Nephron progenitor cell (in vitro differentiated cells): ENCODE measurements at regions not wholly inside any gene's neighbourhood (a gene's known extent, or its start where the extent isn't known, plus 50 kb on each side); places are given as distances from the start of the nearest gene placed in this dataset.

ENCODE experiments used
- DNase-seq: peaks from one replicate; pipeline ENCODE4 v3.0.0; 2021
- H3K27ac Mint-ChIP-seq: 2 replicates; pipeline ENCODE4 v1.8.0; 2021; ENCODE audit warnings: mild to moderate bottlenecking, moderate library complexity, mixed read lengths
- H3K27me3 Mint-ChIP-seq: 2 replicates; pipeline ENCODE4 v1.8.0; 2021; ENCODE audit warnings: mild to moderate bottlenecking, low read depth, mixed read lengths; ENCODE audit not compliant: poor library complexity
- H3K36me3 Mint-ChIP-seq: 2 replicates; pipeline ENCODE4 v1.8.0; 2021; ENCODE audit warnings: low read depth, mixed read lengths
- H3K4me1 Mint-ChIP-seq: 2 replicates; pipeline ENCODE4 v1.8.0; 2021; ENCODE audit warnings: mixed read lengths
- H3K4me3 Mint-ChIP-seq: 2 replicates; pipeline ENCODE4 v1.8.0; 2021; ENCODE audit warnings: mild to moderate bottlenecking, moderate library complexity, mixed read lengths
- H3K9me3 Mint-ChIP-seq: 2 replicates; pipeline ENCODE4 v1.8.0; 2021; ENCODE audit warnings: mild to moderate bottlenecking, moderate library complexity, mixed read lengths
- TF ChIP-seq, protein P1 (sequence below): fragments of 200-600 bp; sonication (generic); IDR thresholded peaks from 2 replicates; pipeline ENCODE4 v1.5.0; 2021; ENCODE audit warnings: antibody characterized with exemption

DNA sequence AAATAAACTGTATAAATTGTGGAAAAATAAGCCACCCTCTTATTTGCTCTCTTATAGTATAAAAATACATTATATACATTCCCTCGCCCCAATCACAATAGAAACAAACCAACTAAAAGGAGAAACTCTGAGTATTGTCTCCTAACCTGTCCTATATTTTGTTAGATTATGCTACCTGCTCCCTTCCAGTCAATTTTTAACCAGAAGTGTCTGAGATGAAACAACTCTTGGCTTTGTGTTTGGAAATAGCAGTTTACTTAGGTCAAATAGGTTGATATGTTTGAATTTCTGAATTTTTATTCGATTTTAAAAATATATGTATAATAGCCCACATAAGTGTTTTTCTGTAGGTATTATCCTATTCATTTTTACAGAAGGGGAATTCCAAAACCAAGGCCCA is 475.0 kb upstream of the ZNF462 start:
- no peak overlapping the region for H3K27ac Mint-ChIP-seq
- H3K4me1 Mint-ChIP-seq, result peaks cover 21% of the 10 kb centered on the region
- H3K36me3 Mint-ChIP-seq, result no peaks in the 10 kb centered on the region
- no peak for DNase-seq
- TF ChIP-seq, protein P1, sequence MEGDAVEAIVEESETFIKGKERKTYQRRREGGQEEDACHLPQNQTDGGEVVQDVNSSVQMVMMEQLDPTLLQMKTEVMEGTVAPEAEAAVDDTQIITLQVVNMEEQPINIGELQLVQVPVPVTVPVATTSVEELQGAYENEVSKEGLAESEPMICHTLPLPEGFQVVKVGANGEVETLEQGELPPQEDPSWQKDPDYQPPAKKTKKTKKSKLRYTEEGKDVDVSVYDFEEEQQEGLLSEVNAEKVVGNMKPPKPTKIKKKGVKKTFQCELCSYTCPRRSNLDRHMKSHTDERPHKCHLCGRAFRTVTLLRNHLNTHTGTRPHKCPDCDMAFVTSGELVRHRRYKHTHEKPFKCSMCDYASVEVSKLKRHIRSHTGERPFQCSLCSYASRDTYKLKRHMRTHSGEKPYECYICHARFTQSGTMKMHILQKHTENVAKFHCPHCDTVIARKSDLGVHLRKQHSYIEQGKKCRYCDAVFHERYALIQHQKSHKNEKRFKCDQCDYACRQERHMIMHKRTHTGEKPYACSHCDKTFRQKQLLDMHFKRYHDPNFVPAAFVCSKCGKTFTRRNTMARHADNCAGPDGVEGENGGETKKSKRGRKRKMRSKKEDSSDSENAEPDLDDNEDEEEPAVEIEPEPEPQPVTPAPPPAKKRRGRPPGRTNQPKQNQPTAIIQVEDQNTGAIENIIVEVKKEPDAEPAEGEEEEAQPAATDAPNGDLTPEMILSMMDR, result no peak
- H3K4me3 Mint-ChIP-seq, result no peak overlapping the region
- H3K27me3 Mint-ChIP-seq, result peaks cover 3% of the 10 kb centered on the region
- H3K9me3 Mint-ChIP-seq, result no peaks in the 10 kb centered on the region

DNA sequence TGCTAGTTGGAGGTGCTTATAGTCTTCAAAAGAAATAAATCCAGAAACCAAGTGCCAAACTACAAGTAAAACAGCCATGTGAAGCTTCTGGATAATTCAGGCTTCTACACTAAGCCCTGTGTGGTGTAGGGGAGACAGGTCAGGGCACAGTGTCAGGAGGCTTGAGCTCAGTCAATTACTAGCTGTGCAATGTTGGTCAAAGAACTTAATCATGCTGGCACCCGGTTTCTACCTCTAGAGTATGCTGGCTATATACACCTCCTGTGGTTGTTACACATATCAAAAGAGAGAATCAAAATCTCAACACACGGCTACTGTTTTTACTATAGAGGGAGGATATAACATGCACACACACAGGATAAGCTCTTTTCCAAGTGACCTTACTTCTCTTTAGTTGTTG is 469.7 kb upstream of the ZNF462 start:
- Mint-ChIP-seq H3K4me3 (no peak overlapping the region), H3K36me3 (no peaks in the 10 kb centered on the region), H3K4me1 (peaks cover 21% of the 10 kb centered on the region), H3K9me3 (no peaks in the 10 kb centered on the region), H3K27me3 (no peaks in the 10 kb centered on the region), H3K27ac (no peak overlapping the region)
- TF ChIP-seq, protein P1, result no peak
- no peak for DNase-seq

DNA sequence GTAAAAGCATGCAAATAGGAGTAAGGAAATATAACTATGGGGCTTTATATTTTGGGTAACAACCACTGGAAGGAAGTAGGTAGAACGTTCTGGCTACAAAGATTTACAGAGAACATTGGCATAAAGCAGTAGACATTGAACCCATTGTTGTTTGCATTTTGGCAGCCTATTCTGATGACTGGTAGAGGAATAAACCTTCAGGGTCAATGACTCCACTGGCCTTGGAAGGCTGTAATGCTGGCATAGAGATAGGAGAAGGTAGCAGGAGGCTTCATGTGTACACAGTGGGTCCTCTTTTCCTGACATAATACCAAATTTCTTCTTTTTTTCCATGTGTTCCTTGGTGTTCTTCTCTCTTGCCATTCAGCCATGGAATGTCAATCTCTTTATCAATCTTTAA is 462.8 kb upstream of the ZNF462 start:
- DNase-seq, result no peak
- Mint-ChIP-seq H3K4me1 (no peaks in the 10 kb centered on the region), H3K27me3 (peaks cover 4% of the 10 kb centered on the region), H3K36me3 (no peaks in the 10 kb centered on the region), H3K4me3 (no peak overlapping the region), H3K9me3 (no peaks in the 10 kb centered on the region), H3K27ac (no peak overlapping the region)
- TF ChIP-seq, protein P1, result no peak

DNA sequence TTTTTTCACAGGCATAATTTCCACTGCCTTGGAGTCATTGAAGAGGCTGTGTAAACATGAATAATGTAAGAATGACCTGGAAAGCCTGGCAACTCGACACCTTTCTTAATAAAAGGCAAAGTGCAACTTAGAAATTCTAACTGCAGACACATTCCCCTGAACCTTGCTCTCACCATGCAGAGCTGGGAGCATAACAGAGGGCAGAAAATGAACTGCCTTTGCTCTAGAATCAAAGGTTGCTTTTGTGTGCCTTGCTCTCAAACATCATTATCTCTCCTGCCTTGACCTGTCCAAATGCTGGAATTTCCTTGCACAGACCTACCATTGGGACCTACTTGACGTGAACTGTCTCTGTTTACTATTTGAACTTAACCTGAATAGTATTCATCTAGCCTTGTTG is 462.0 kb upstream of the ZNF462 start:
- H3K27ac Mint-ChIP-seq, result no peak overlapping the region
- H3K4me3 Mint-ChIP-seq, result no peak overlapping the region
- H3K36me3 Mint-ChIP-seq, result no peaks in the 10 kb centered on the region
- H3K27me3 Mint-ChIP-seq, result peaks cover 4% of the 10 kb centered on the region
- no peaks in the 10 kb centered on the region for H3K9me3 Mint-ChIP-seq
- H3K4me1 Mint-ChIP-seq, result no peaks in the 10 kb centered on the region
- TF ChIP-seq, protein P1, result no peak
- DNase-seq, result no peak

DNA sequence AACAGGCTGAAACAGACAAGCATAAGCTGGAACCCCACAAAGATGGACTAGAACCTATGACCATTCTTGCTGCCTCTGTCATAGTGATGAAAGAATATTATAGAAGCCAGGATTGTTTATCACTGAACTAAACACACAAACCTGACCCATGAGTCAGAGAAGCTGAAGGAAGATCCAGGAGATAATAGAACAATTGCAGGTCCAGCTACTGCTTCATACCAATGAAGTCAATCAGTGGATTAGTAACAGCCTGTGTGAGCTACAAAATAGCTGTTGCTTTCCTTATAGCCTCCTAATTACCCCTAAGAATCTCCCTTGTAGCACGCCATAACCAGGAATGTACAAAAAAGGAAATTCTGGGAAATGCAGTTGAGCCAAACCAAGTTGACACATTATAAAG is 459.9 kb upstream of the ZNF462 start:
- no peak for DNase-seq
- peaks cover 4% of the 10 kb centered on the region for H3K27me3 Mint-ChIP-seq
- no peaks in the 10 kb centered on the region for H3K4me1 Mint-ChIP-seq

DNA sequence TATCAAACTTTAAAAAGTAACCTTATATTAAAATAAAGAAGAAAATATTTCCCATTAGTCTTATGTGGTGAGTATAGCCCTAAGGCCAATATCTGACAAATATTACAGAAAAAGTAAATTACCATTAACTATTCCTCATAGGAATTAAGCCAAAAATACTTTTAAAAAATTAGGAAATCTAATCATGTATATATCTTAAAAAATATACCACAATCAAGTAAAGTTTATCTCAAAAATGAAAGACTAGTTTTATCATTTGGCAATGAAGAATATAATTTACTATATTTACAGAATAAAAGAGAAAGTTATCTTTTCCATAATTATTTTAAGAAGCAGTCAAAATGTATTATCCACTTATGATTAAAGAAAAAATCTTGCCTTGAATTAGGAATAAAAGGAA is 458.8 kb upstream of the ZNF462 start:
- no peak overlapping the region for H3K4me3 Mint-ChIP-seq
- no peaks in the 10 kb centered on the region for H3K36me3 Mint-ChIP-seq
- H3K27me3 Mint-ChIP-seq, result peaks cover 8% of the 10 kb centered on the region
- H3K27ac Mint-ChIP-seq, result no peak overlapping the region
- TF ChIP-seq, protein P1, result no peak
- DNase-seq, result no peak
- no peaks in the 10 kb centered on the region for H3K4me1 Mint-ChIP-seq
- no peaks in the 10 kb centered on the region for H3K9me3 Mint-ChIP-seq

More for the DNA sequence above, 459.9 kb upstream of the ZNF462 start:
- Mint-ChIP-seq H3K9me3 (no peaks in the 10 kb centered on the region), H3K4me3 (no peak overlapping the region), H3K36me3 (no peaks in the 10 kb centered on the region), H3K27ac (no peak overlapping the region)
- TF ChIP-seq, protein P1, result no peak
